GM12892 (cell line): ENCODE measurements at regions not wholly inside any gene's neighbourhood (a gene's known extent, or its start where the extent isn't known, plus 50 kb on each side); places are given as distances from the start of the nearest gene placed in this dataset.
A peak's percentile ranks its signal among the peaks of the same experiment; 100 is the strongest.
"Not testable (repeated sequence)": the region's sequence is repeated elsewhere in the genome, so short reads cannot be mapped to it uniquely, and the experiment has no call there.

Experiments used
- DNase-seq: peaks from one replicate; pipeline ENCODE4 v3.0.0; 2011; ENCODE audit not compliant: insufficient read length
- FAIRE-seq: peaks from 2 replicates; lab custom pipeline; 2011; peaks lifted over from hg19 to GRCh38; lab: Jason Lieb, UNC
- POLR2A ChIP-seq: IDR thresholded peaks from 2 replicates; pipeline ENCODE4 v1.6.1; 2011; ENCODE audit warnings: low read depth, low read length, control low read depth
- POLR2AphosphoS5 ChIP-seq: IDR thresholded peaks from 2 replicates; pipeline ENCODE4 v1.6.1; 2011; ENCODE audit warnings: low read depth, low read length, control low read depth
- TAF1 ChIP-seq: IDR thresholded peaks from 2 replicates; pipeline ENCODE4 v1.6.1; 2011; ENCODE audit warnings: low read depth, mild to moderate bottlenecking, control low read depth, low read length, borderline replicate concordance

GRCh38 chr12:104906695-104907094, 51.4 kb downstream of the SLC41A2 start:
- TF ChIP-seq POLR2AphosphoS5, result no peak
- TF ChIP-seq POLR2A, result no peak
- no peak for TF ChIP-seq TAF1
- DNase-seq (no peak), FAIRE-seq (no peak)

GRCh38 chr12:104905446-104905845, 52.6 kb downstream of the SLC41A2 start:
- not testable (repeated sequence) for FAIRE-seq, DNase-seq

DNA sequence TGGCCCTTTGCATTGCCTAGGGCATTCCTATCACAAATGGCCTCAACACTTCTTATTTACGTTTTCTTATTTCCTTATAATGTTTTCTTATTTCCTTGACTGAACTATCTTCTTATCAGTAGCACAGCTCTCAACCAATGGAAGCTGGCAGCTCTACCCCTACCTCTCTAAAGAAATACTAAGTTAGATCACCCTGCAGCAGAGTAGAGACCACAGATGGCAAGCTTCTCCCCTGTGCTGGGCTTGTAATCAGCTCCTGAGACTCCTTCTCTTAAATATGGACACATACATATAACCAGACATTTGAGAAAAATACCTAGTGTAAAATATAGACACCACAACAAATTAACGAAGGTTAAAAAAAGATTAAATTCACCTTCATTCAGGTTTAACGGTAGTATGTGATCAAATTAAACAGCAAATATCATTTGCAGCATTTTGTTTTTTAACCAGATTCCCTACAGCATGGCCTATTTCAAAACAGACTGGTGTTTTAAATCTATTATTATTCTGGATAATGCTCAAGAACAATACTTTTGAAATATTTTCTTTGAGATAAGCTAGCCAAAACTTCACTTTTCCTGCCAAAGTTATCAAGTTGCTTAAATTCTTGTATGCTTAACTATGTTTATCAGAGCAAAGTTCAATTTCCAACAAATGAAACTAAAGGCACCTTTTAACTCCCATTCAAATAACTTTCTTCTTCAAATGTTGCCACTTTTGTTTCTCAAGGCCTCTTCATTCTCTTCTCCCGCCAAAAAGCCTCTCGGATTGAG, 54.3 kb downstream of the SLC41A2 start:
- FAIRE-seq, result no peak
- DNase-seq, result no peak

GRCh38 chr12:104902125-104902524, 56.0 kb downstream of the SLC41A2 start:
- FAIRE-seq (peak; percentile 5), DNase-seq (no peak)
- TF ChIP-seq POLR2A (no peak), TAF1 (no peak), POLR2AphosphoS5 (no peak)

More for the DNA sequence above, 54.3 kb downstream of the SLC41A2 start:
- TF ChIP-seq POLR2AphosphoS5 (no peak), POLR2A (no peak), TAF1 (no peak)

- FAIRE-seq, result peak; percentile 65
- no peak for TF ChIP-seq POLR2AphosphoS5
- no peak for TF ChIP-seq POLR2A
- TF ChIP-seq TAF1, result no peak
- DNase-seq, result no peak
These were observed 61.4 kb downstream of the SLC41A2 start for GRCh38 chr12:104896710-104897109.

GRCh38 chr12:104896146-104896545, 61.9 kb downstream of the SLC41A2 start:
- no peak for TF ChIP-seq POLR2AphosphoS5
- no peak for TF ChIP-seq POLR2A
- TF ChIP-seq TAF1, result no peak
- no peak for DNase-seq
- FAIRE-seq, result no peak

GRCh38 chr12:104895415-104895814, 62.7 kb downstream of the SLC41A2 start:
- TF ChIP-seq POLR2A (no peak), POLR2AphosphoS5 (no peak), TAF1 (no peak)
- FAIRE-seq, result no peak
- no peak for DNase-seq

GRCh38 chr12:104890476-104891096, 67.5 kb downstream of the SLC41A2 start:
- DNase-seq, result no peak
- FAIRE-seq, result no peak
- TF ChIP-seq TAF1 (no peak), POLR2AphosphoS5 (no peak), POLR2A (no peak)

GRCh38 chr12:104889735-104890134, 68.4 kb downstream of the SLC41A2 start:
- DNase-seq (no peak), FAIRE-seq (no peak)
- no peak for TF ChIP-seq TAF1
- no peak for TF ChIP-seq POLR2A
- no peak for TF ChIP-seq POLR2AphosphoS5

GRCh38 chr12:104888892-104889291, 69.2 kb downstream of the SLC41A2 start:
- DNase-seq (no peak), FAIRE-seq (no peak)
- TF ChIP-seq TAF1, result no peak
- no peak for TF ChIP-seq POLR2A
- TF ChIP-seq POLR2AphosphoS5, result no peak

DNA sequence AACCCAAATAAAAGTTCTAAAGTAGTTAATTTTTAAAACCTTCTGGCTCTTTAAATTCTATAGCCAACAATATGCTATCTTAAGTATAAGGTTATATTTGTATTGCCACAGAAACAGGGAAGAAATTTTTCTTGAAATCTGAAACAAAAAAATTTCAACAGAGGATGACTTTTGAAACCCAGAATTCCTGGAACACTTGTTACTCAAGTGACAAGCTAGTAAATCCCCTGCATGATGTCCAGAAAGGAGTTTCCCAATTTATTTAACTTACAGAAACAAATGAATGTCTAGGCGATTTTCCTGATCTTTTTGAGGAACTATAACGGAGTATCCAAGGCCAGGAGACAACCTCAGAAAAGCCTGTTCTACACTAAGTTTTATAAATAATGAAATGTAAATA, 69.6 kb downstream of the SLC41A2 start:
- TF ChIP-seq TAF1 (no peak), POLR2A (no peak), POLR2AphosphoS5 (no peak)
- FAIRE-seq (no peak), DNase-seq (no peak)

DNA sequence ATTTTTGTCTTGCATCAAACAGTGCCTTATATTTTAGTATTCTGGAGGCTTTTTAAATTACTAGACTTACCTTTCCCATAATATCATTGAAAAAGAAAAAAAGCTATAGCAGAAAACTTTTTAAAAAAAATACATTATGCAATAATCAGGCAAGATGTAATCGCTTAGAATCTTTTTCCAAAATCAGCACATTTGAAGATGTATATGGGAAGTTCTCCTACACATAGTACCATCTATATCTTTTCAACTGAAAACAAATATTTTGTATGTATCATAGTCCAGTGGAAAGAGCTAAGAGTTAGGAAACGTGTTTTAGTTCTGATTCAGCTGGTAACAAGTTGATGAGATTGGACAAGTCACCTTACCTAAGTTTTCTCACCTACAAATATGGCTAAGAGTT, 70.6 kb downstream of the SLC41A2 start:
- FAIRE-seq (no peak), DNase-seq (no peak)
- TF ChIP-seq POLR2AphosphoS5 (no peak), TAF1 (no peak), POLR2A (no peak)
